Ascending aorta (tissue), 2 donors: ENCODE measurements at regions not wholly inside any gene's neighbourhood (a gene's known extent, or its start where the extent isn't known, plus 50 kb on each side); places are given as distances from the start of the nearest gene placed in this dataset.

Source experiments
- DNase-seq, 2 donors: peaks; one replicate each; pipeline ENCODE4 v3.0.0-alpha.2; 2019; ENCODE audit warnings: low spot score in 2 of 2
- H3K27ac ChIP-seq, 2 donors: fragments of 200-600 bp; sonication (generic); one replicate each; pipeline ENCODE4 v1.5.1; 2016 to 2017; ENCODE audit warnings: mild to moderate bottlenecking in 1 of 2
- H3K27me3 ChIP-seq: fragments of 200-600 bp; sonication (generic); one replicate; pipeline ENCODE4 v1.5.1; 2017
- H3K36me3 ChIP-seq, 2 donors: fragments of 200-600 bp; sonication (generic); one replicate each; pipeline ENCODE4 v1.5.1; 2016
- H3K4me1 ChIP-seq, 2 donors: fragments of 200-600 bp; sonication (generic); one replicate each; pipeline ENCODE4 v1.5.1; 2016 to 2017; ENCODE audit warnings: mild to moderate bottlenecking in 1 of 2
- H3K4me3 ChIP-seq, 2 donors: fragments of 200-600 bp; sonication (generic); one replicate each; pipeline ENCODE4 v1.5.1; 2016 to 2017; ENCODE audit warnings: mild to moderate bottlenecking in 1 of 2
- H3K9me3 ChIP-seq, 2 donors: fragments of 200-600 bp; sonication (generic); one replicate each; pipeline ENCODE4 v1.5.1; 2016
- CTCF ChIP-seq, 3 experiments: fragments of 200-600 bp in 2 of 3; fragments of 450-650 bp in 1 of 3; sonication (generic) in 2 of 3; IDR thresholded peaks; one replicate each; pipeline ENCODE4 v1.5.1; 2016 to 2019; ENCODE audit warnings: antibody characterized with exemption in 3 of 3, mild to moderate bottlenecking in 1 of 3, moderate library complexity in 1 of 3
- intact Hi-C: fragments of 100-400 bp; cut with DNase I; formaldehyde crosslinking; loops from one replicate; pipeline ENCODE4 v1.15.1; 2023

- H3K27me3 ChIP-seq: no peaks in the 10 kb centered on the region
- no peak overlapping the region for H3K27ac ChIP-seq
- TF ChIP-seq CTCF (IDR thresholded peaks at IDR 0.05): no peak
- H3K4me3 ChIP-seq: no peak overlapping the region
- H3K36me3 ChIP-seq: no peaks in the 10 kb centered on the region
- DNase-seq: no peak
- no peaks in the 10 kb centered on the region for H3K9me3 ChIP-seq
- intact Hi-C loops: no loop called here
- no peaks in the 10 kb centered on the region for H3K4me1 ChIP-seq
These were observed 392.6 kb upstream of the EPHA5 start for GRCh38 chr4:66062921-66063320.

GRCh38 chr4:66062044-66062443 is 391.8 kb upstream of the EPHA5 start:
- Histone ChIP-seq H3K4me3 (no peak overlapping the region), H3K36me3 (no peaks in the 10 kb centered on the region), H3K27ac (no peak overlapping the region), H3K4me1 (no peaks in the 10 kb centered on the region), H3K9me3 (no peaks in the 10 kb centered on the region), H3K27me3 (no peaks in the 10 kb centered on the region)
- no peak for TF ChIP-seq CTCF (IDR thresholded peaks at IDR 0.05)
- intact Hi-C loops: no loop called here
- DNase-seq: no peak

- H3K9me3 ChIP-seq: no peaks in the 10 kb centered on the region
- no peak overlapping the region for H3K27ac ChIP-seq
- DNase-seq: no peak
- no peak overlapping the region for H3K4me3 ChIP-seq
- no peaks in the 10 kb centered on the region for H3K36me3 ChIP-seq
- no peak for TF ChIP-seq CTCF (IDR thresholded peaks at IDR 0.05)
- no peaks in the 10 kb centered on the region for H3K4me1 ChIP-seq
- no peaks in the 10 kb centered on the region for H3K27me3 ChIP-seq
- intact Hi-C loops: no loop called here
These were observed 389.3 kb upstream of the EPHA5 start for GRCh38 chr4:66059556-66059955.

GRCh38 chr4:66059136-66059535 is 388.8 kb upstream of the EPHA5 start:
- no peaks in the 10 kb centered on the region for H3K4me1 ChIP-seq
- intact Hi-C loops: no loop called here
- no peak overlapping the region for H3K4me3 ChIP-seq
- H3K27ac ChIP-seq: no peak overlapping the region
- H3K36me3 ChIP-seq: no peaks in the 10 kb centered on the region
- no peaks in the 10 kb centered on the region for H3K27me3 ChIP-seq
- no peak for TF ChIP-seq CTCF (IDR thresholded peaks at IDR 0.05)
- no peak for DNase-seq
- no peaks in the 10 kb centered on the region for H3K9me3 ChIP-seq

GRCh38 chr4:66055999-66056398 is 385.7 kb upstream of the EPHA5 start:
- intact Hi-C loops: no loop called here

More at GRCh38 chr4:66055999-66056398, 385.7 kb upstream of the EPHA5 start:
- no peak overlapping the region for H3K27ac ChIP-seq
- H3K9me3 ChIP-seq: no peaks in the 10 kb centered on the region
- H3K4me1 ChIP-seq: no peaks in the 10 kb centered on the region
- DNase-seq: no peak
- H3K27me3 ChIP-seq: no peaks in the 10 kb centered on the region
- no peak for TF ChIP-seq CTCF (IDR thresholded peaks at IDR 0.05)
- no peak overlapping the region for H3K4me3 ChIP-seq
- no peaks in the 10 kb centered on the region for H3K36me3 ChIP-seq
